Smooth muscle cell (in vitro differentiated cells): ENCODE measurements at regions not wholly inside any gene's neighbourhood (a gene's known extent, or its start where the extent isn't known, plus 50 kb on each side); places are given as distances from the start of the nearest gene placed in this dataset.

ENCODE experiments used
- DNase-seq: peaks from one replicate; lab custom pipeline; 2025; ENCODE audit not compliant: unreplicated experiment; lab: John Stamatoyannopoulos, UW
- H2AFZ ChIP-seq: fragments of 200-600 bp; sonication (generic); 2 replicates; pipeline ENCODE4 v1.6.0; 2016; ENCODE audit warnings: antibody characterized with exemption, low read depth, mild to moderate bottlenecking
- H3F3A ChIP-seq: fragments of 200-600 bp; sonication (generic); 2 replicates; pipeline ENCODE4 v1.6.0; 2017; ENCODE audit warnings: antibody characterized with exemption, low read depth
- H3K27ac ChIP-seq: fragments of 200-600 bp; sonication (generic); 2 replicates; pipeline ENCODE4 v1.5.1; 2016; ENCODE audit warnings: low read depth, mild to moderate bottlenecking
- H3K27me3 ChIP-seq: fragments of 200-600 bp; sonication (generic); 2 replicates; pipeline ENCODE4 v1.6.1; 2016; ENCODE audit warnings: low read depth, mild to moderate bottlenecking
- H3K36me3 ChIP-seq: fragments of 200-600 bp; sonication (generic); 2 replicates; pipeline ENCODE4 v1.5.1; 2016; ENCODE audit warnings: low read depth
- H3K4me1 ChIP-seq: fragments of 200-600 bp; sonication (generic); 2 replicates; pipeline ENCODE4 v1.5.1; 2016; ENCODE audit warnings: low read depth
- H3K4me2 ChIP-seq: fragments of 200-600 bp; sonication (generic); 2 replicates; pipeline ENCODE4 v1.6.0; 2016; ENCODE audit warnings: mild to moderate bottlenecking
- H3K4me3 ChIP-seq: fragments of 200-600 bp; sonication (generic); 2 replicates; pipeline ENCODE4 v1.5.1; 2016; ENCODE audit warnings: mild to moderate bottlenecking
- H3K79me2 ChIP-seq: fragments of 200-600 bp; sonication (generic); 2 replicates; pipeline ENCODE4 v1.6.0; 2016; ENCODE audit warnings: low read depth, mild to moderate bottlenecking
- H3K9ac ChIP-seq: fragments of 200-600 bp; sonication (generic); 2 replicates; pipeline ENCODE4 v1.6.0; 2016; ENCODE audit warnings: low read depth
- H3K9me3 ChIP-seq: fragments of 200-600 bp; sonication (generic); replicated peaks from 2 replicates; pipeline ENCODE4 v1.5.1; 2016; ENCODE audit warnings: low read depth
- H4K20me1 ChIP-seq: fragments of 200-600 bp; sonication (generic); 2 replicates; pipeline ENCODE4 v1.6.0; 2016; ENCODE audit warnings: low read depth
- WGBS: methylation state at CpG from one replicate; pipeline ENCODE4 v1.1.7; 2016; ENCODE audit warnings: low lambda C conversion rate; 5-methylcytosine and 5-hydroxymethylcytosine counted together
- TF ChIP-seq, protein P1 (sequence below): fragments of 200-600 bp; sonication (generic); IDR thresholded peaks from 2 replicates; pipeline ENCODE4 v1.5.1; 2017; ENCODE audit warnings: borderline replicate concordance, mild to moderate bottlenecking, antibody characterized with exemption; ENCODE audit not compliant: insufficient read depth, poor library complexity, severe bottlenecking

DNA sequence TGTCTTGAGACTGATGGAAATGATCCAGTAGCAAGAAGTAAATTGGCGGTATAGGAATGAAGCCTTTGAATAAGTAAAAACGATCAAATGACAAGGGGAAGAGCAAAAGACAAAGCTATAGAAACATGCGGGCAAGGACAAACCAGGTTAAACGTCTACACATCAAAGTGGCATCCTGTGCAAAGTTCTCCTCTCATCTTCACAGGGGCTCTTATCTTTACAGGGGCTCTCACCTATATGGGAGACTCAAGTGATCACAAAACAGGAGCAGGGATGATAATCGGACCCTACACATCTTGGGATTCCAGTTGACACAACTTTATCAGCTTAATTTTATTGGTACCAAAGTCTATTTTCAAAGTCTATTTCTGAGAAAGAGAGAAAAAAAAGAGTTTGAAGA lies 1778.9 kb upstream of the CELF4 start:
- DNase-seq, result no peak
- TF ChIP-seq, protein P1, sequence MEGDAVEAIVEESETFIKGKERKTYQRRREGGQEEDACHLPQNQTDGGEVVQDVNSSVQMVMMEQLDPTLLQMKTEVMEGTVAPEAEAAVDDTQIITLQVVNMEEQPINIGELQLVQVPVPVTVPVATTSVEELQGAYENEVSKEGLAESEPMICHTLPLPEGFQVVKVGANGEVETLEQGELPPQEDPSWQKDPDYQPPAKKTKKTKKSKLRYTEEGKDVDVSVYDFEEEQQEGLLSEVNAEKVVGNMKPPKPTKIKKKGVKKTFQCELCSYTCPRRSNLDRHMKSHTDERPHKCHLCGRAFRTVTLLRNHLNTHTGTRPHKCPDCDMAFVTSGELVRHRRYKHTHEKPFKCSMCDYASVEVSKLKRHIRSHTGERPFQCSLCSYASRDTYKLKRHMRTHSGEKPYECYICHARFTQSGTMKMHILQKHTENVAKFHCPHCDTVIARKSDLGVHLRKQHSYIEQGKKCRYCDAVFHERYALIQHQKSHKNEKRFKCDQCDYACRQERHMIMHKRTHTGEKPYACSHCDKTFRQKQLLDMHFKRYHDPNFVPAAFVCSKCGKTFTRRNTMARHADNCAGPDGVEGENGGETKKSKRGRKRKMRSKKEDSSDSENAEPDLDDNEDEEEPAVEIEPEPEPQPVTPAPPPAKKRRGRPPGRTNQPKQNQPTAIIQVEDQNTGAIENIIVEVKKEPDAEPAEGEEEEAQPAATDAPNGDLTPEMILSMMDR, result no peak
- Histone ChIP-seq H3K9me3 (no peaks in the 10 kb centered on the region), H3K27me3 (no peaks in the 10 kb centered on the region), H3K79me2 (no peaks in the 10 kb centered on the region), H4K20me1 (no peaks in the 10 kb centered on the region), H3K4me1 (no peaks in the 10 kb centered on the region), H3K4me2 (no peak overlapping the region), H3K36me3 (no peaks in the 10 kb centered on the region), H2AFZ (no peak overlapping the region), H3F3A (no peaks in the 10 kb centered on the region), H3K9ac (no peak overlapping the region), H3K4me3 (no peak overlapping the region), H3K27ac (no peak overlapping the region)
- 74% methylated on average over 5 of the region's 5 CpGs for WGBS

DNA sequence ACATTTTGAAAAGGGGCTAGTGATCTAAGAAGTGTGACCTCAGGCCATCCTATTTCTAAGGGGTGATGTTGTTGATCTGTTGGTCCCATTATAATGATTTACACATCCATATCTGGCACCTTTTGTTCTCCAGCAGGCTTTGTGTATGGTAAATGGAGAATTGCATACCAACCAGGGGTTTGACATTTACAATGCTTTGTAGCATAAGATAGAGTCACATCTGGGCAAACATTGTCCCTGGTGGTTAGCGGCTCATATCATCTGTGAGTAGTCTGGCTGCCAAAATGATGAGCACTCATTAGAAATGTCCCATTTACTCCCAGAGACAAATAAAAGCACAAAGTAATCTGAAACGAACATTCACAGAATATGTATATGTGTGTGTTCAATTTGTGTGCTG lies 1775.5 kb upstream of the CELF4 start:
- H3K4me2 ChIP-seq, result no peak overlapping the region
- H2AFZ ChIP-seq, result no peak overlapping the region
- no peak for DNase-seq
- H3K27ac ChIP-seq, result no peak overlapping the region
- 69% methylated on average over 2 of the region's 2 CpGs for WGBS
- no peaks in the 10 kb centered on the region for H3K79me2 ChIP-seq
- TF ChIP-seq, protein P1, result no peak
- no peaks in the 10 kb centered on the region for H3K36me3 ChIP-seq
- H3K9me3 ChIP-seq, result no peaks in the 10 kb centered on the region
- H4K20me1 ChIP-seq, result no peaks in the 10 kb centered on the region
- no peak overlapping the region for H3K4me3 ChIP-seq
- no peaks in the 10 kb centered on the region for H3F3A ChIP-seq
- no peaks in the 10 kb centered on the region for H3K4me1 ChIP-seq
- H3K9ac ChIP-seq, result no peak overlapping the region
- H3K27me3 ChIP-seq, result no peaks in the 10 kb centered on the region

DNA sequence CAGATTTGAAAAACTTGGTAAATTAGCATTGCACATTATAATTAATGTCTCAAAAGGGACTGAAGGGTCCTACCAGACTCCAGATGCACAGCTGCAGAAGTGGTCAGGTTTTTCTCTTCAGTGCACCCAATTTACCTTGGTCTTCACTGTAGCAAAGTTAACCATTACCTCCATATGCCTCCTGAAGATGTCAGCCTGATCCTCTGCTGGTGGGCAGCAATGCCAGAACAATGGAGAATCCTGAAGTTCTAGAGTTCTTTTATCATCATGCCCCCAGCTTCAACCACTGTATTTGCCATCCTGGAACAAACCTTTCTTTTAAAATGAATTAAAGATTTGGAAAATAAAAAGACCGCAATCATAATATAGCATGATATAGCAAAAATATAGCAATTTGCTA lies 1774.8 kb upstream of the CELF4 start:
- no peaks in the 10 kb centered on the region for H3K4me1 ChIP-seq
- no peak overlapping the region for H3K4me2 ChIP-seq
- H2AFZ ChIP-seq, result no peak overlapping the region
- H3K9ac ChIP-seq, result no peak overlapping the region
- H3K79me2 ChIP-seq, result no peaks in the 10 kb centered on the region
- no peaks in the 10 kb centered on the region for H3K9me3 ChIP-seq
- H3K27me3 ChIP-seq, result no peaks in the 10 kb centered on the region
- H3K36me3 ChIP-seq, result no peaks in the 10 kb centered on the region
- H3K4me3 ChIP-seq, result no peak overlapping the region
- 41% methylated on average over 1 of the region's 1 CpG for WGBS
- H4K20me1 ChIP-seq, result no peaks in the 10 kb centered on the region
- no peaks in the 10 kb centered on the region for H3F3A ChIP-seq
- DNase-seq, result no peak
- H3K27ac ChIP-seq, result no peak overlapping the region
- TF ChIP-seq, protein P1, result no peak

DNA sequence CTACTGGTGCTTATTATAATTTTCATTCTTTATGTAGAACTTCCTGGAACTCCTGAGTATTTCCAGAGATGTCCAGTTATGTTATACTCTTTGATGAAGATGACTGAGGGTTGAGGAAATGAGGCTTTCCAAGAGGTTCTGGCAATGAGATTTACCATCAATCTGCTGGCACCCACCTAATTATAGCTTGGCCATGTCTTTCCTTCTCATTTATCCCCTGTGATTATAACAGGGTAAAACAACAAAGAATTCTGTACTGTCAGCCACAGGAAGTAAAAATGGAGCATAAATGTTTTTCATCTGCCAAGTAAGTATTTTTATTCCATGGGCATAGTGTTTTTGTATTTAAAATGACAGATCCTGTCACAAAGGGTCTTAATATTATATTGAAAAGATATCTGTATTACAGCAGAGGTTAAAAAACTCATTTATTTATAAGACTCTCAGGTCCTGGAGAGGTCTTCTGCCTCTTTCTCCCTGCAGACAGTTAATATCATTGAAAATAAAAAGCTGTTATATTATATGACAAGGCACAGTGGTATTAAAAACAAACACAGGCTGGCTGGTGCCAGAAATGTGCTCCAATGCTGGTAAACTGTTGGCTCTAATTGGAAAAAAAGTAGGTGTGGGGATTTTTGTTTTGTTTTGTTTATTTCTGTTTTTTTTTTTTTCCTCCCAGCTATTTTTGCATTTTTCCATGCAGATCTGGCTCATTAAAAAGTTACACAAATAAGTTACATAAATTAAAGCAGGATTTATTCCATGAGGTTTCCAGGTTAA lies 1764.1 kb upstream of the CELF4 start:
- no peak for DNase-seq
- TF ChIP-seq, protein P1, result no peak
- Histone ChIP-seq H3K4me1 (no peaks in the 10 kb centered on the region), H2AFZ (no peak overlapping the region), H4K20me1 (no peaks in the 10 kb centered on the region), H3K79me2 (no peaks in the 10 kb centered on the region), H3K36me3 (no peaks in the 10 kb centered on the region), H3K27me3 (no peaks in the 10 kb centered on the region), H3K4me2 (no peak overlapping the region), H3K9ac (no peak overlapping the region), H3K9me3 (no peaks in the 10 kb centered on the region), H3K27ac (no peak overlapping the region), H3F3A (no peaks in the 10 kb centered on the region), H3K4me3 (no peak overlapping the region)
